Testis (tissue), 2 donors: ENCODE measurements at regions not wholly inside any gene's neighbourhood (a gene's known extent, or its start where the extent isn't known, plus 50 kb on each side); places are given as distances from the start of the nearest gene placed in this dataset.

Source experiments
- DNase-seq: peaks from one replicate; pipeline ENCODE4 v3.0.0-alpha.2; 2019
- H3K27ac ChIP-seq, 2 donors: fragments of 200-600 bp; sonication (generic); one replicate each; pipeline ENCODE4 v1.5.1; 2019
- H3K27me3 ChIP-seq: fragments of 200-600 bp; sonication (generic); one replicate; pipeline ENCODE4 v1.5.1; 2019
- H3K36me3 ChIP-seq: fragments of 200-600 bp; sonication (generic); one replicate; pipeline ENCODE4 v1.5.1; 2017; ENCODE audit warnings: low read depth; ENCODE audit errors: missing control alignments
- H3K4me1 ChIP-seq: fragments of 200-600 bp; sonication (generic); one replicate; pipeline ENCODE4 v1.5.1; 2019
- H3K4me3 ChIP-seq, 2 donors: fragments of 200-600 bp; sonication (generic); one replicate each; pipeline ENCODE4 v1.5.1; 2017 to 2019
- H3K9me3 ChIP-seq: fragments of 200-600 bp; sonication (generic); one replicate; pipeline ENCODE4 v1.5.1; 2017
- POLR2A ChIP-seq: fragments of 450-650 bp; IDR thresholded peaks from one replicate; pipeline ENCODE4 v1.6.1; 2017; ENCODE audit warnings: antibody characterized with exemption, mild to moderate bottlenecking, moderate library complexity
- WGBS, 2 donors: methylation state at CpG; one replicate each; pipeline ENCODE4 v1.1.5; 2018; 5-methylcytosine and 5-hydroxymethylcytosine counted together
- intact Hi-C: fragments of 100-400 bp; cut with DNase I; formaldehyde crosslinking; loops from one replicate; pipeline ENCODE4 v1.15.1; 2023; ENCODE audit warnings: low total_unique reads
- TF ChIP-seq, protein P1 (sequence below), 3 experiments: fragments of 450-650 bp in 2 of 3; fragments of 200-600 bp in 1 of 3; sonication (generic) in 1 of 3; IDR thresholded peaks; one replicate each; pipeline ENCODE4 v1.5.1; 2016 to 2019; ENCODE audit warnings: antibody characterized with exemption in 3 of 3, mild to moderate bottlenecking in 2 of 3, moderate library complexity in 1 of 3

GRCh38 chr4:132981611-132982010, 167.5 kb upstream of the PCDH10 start:
- 79 to 92% methylated on average over 1 of the region's 1 CpG for WGBS, 2 donors
- DNase-seq: no peak
- H3K36me3 ChIP-seq: no peaks in the 10 kb centered on the region
- no peaks in the 10 kb centered on the region for H3K4me1 ChIP-seq
- H3K27ac ChIP-seq: no peak overlapping the region
- H3K9me3 ChIP-seq: no peaks in the 10 kb centered on the region
- H3K27me3 ChIP-seq: no peaks in the 10 kb centered on the region
- TF ChIP-seq, protein P1, sequence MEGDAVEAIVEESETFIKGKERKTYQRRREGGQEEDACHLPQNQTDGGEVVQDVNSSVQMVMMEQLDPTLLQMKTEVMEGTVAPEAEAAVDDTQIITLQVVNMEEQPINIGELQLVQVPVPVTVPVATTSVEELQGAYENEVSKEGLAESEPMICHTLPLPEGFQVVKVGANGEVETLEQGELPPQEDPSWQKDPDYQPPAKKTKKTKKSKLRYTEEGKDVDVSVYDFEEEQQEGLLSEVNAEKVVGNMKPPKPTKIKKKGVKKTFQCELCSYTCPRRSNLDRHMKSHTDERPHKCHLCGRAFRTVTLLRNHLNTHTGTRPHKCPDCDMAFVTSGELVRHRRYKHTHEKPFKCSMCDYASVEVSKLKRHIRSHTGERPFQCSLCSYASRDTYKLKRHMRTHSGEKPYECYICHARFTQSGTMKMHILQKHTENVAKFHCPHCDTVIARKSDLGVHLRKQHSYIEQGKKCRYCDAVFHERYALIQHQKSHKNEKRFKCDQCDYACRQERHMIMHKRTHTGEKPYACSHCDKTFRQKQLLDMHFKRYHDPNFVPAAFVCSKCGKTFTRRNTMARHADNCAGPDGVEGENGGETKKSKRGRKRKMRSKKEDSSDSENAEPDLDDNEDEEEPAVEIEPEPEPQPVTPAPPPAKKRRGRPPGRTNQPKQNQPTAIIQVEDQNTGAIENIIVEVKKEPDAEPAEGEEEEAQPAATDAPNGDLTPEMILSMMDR (IDR thresholded peaks at IDR 0.05): no peak
- TF ChIP-seq POLR2A: no peak
- intact Hi-C loops: no loop called here
- no peak overlapping the region for H3K4me3 ChIP-seq

- Histone ChIP-seq H3K4me3 (no peak overlapping the region), H3K27me3 (no peaks in the 10 kb centered on the region), H3K36me3 (no peaks in the 10 kb centered on the region), H3K27ac (no peak overlapping the region), H3K9me3 (no peaks in the 10 kb centered on the region), H3K4me1 (no peaks in the 10 kb centered on the region)
- intact Hi-C loops: no loop called here
- DNase-seq: no peak
- TF ChIP-seq, protein P1 (IDR thresholded peaks at IDR 0.05): no peak
- no peak for TF ChIP-seq POLR2A
Observed at GRCh38 chr4:132982151-132982550, 166.9 kb upstream of the PCDH10 start.

GRCh38 chr4:132991111-132991510, 158.0 kb upstream of the PCDH10 start:
- Histone ChIP-seq H3K36me3 (no peaks in the 10 kb centered on the region), H3K27ac (no peak overlapping the region), H3K9me3 (no peaks in the 10 kb centered on the region), H3K4me1 (no peaks in the 10 kb centered on the region), H3K27me3 (no peaks in the 10 kb centered on the region), H3K4me3 (no peak overlapping the region)
- DNase-seq: no peak
- TF ChIP-seq, protein P1 (IDR thresholded peaks at IDR 0.05): no peak
- TF ChIP-seq POLR2A: no peak
- intact Hi-C loops: no loop called here

DNA sequence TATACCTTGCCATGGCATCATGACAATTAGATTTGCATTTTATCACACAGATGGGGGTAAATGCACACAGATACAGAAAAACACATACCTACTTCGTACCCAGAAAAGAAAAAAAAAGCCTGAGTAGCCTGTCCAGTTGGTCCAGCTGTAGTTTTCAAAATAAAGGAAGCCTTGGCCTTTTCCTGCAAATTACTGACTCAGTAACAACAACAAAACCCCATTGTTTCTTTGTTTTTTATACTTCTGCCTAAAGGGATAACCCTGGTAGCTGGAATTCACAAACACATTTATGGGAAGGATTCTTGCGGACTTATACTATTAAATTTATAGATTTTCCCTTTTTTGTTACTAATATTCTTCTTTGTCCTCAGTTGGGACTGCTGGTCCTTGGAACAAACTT, 156.4 kb upstream of the PCDH10 start:
- H3K27ac ChIP-seq: no peak overlapping the region
- no peak for DNase-seq
- TF ChIP-seq, protein P1 (IDR thresholded peaks at IDR 0.05): no peak
- no peak for TF ChIP-seq POLR2A
- H3K36me3 ChIP-seq: no peaks in the 10 kb centered on the region
- intact Hi-C loops: no loop called here
- H3K4me1 ChIP-seq: no peaks in the 10 kb centered on the region
- no peaks in the 10 kb centered on the region for H3K9me3 ChIP-seq
- no peaks in the 10 kb centered on the region for H3K27me3 ChIP-seq
- no peak overlapping the region for H3K4me3 ChIP-seq
- 53 to 70% methylated on average over 2 of the region's 2 CpGs for WGBS, 2 donors

GRCh38 chr4:132998585-132999230, 150.4 kb upstream of the PCDH10 start:
- no peak for DNase-seq
- Histone ChIP-seq H3K4me3 (no peak overlapping the region), H3K27me3 (no peaks in the 10 kb centered on the region), H3K4me1 (no peaks in the 10 kb centered on the region), H3K36me3 (no peaks in the 10 kb centered on the region), H3K9me3 (no peaks in the 10 kb centered on the region), H3K27ac (no peak overlapping the region)
- no peak for TF ChIP-seq POLR2A
- intact Hi-C loops: no loop called here
- WGBS, 2 donors: 78 to 94% methylated on average over 2 of the region's 2 CpGs
